OCI-LY3 (cell line): ENCODE measurements at regions not wholly inside any gene's neighbourhood (a gene's known extent, or its start where the extent isn't known, plus 50 kb on each side); places are given as distances from the start of the nearest gene placed in this dataset.

Experiments
- EZH2phosphoT487 ChIP-seq: fragments of 200-600 bp; shearing (Covaris generic); IDR thresholded peaks from 2 replicates; pipeline ENCODE4 v1.6.1; 2018; ENCODE audit warnings: antibody characterized with exemption, mixed run types, low read depth
- TF ChIP-seq, protein P1 (sequence below): fragments of 200-600, 300-600 bp; sonication (generic); IDR thresholded peaks from 2 replicates; pipeline ENCODE4 v1.5.1; 2014; ENCODE audit warnings: antibody characterized with exemption, low read length, low read depth

DNA sequence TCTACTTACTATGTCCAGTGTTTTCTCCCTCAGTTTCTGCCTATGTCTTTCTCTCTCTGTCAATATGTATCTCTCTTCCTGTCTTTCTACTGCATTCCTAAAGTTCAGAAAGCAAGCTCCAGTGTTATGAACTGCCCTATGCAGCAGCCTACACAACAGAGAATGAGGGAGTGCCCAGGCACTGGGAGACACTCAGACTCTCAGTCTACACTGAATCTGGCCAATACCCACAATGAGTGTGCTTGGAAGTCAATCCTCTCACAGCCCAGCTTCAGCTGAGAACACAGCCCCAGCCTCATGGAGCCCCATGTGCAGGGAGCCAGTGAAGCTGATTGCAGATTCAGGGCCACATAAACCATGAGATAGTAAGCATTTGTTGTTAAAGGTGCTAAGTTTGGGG lies 128.7 kb downstream of the ALG10 start:
- TF ChIP-seq, protein P1, sequence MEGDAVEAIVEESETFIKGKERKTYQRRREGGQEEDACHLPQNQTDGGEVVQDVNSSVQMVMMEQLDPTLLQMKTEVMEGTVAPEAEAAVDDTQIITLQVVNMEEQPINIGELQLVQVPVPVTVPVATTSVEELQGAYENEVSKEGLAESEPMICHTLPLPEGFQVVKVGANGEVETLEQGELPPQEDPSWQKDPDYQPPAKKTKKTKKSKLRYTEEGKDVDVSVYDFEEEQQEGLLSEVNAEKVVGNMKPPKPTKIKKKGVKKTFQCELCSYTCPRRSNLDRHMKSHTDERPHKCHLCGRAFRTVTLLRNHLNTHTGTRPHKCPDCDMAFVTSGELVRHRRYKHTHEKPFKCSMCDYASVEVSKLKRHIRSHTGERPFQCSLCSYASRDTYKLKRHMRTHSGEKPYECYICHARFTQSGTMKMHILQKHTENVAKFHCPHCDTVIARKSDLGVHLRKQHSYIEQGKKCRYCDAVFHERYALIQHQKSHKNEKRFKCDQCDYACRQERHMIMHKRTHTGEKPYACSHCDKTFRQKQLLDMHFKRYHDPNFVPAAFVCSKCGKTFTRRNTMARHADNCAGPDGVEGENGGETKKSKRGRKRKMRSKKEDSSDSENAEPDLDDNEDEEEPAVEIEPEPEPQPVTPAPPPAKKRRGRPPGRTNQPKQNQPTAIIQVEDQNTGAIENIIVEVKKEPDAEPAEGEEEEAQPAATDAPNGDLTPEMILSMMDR = no peak
- TF ChIP-seq EZH2phosphoT487 = no peak
